IPS-NIHi11 (cell line): ENCODE measurements at regions not wholly inside any gene's neighbourhood (a gene's known extent, or its start where the extent isn't known, plus 50 kb on each side); places are given as distances from the start of the nearest gene placed in this dataset.
"Not testable (repeated sequence)": the region's sequence is repeated elsewhere in the genome, so short reads cannot be mapped to it uniquely, and the experiment has no call there.

Experiments
- DNase-seq: peaks from one replicate; pipeline ENCODE4 v3.0.0; 2012; ENCODE audit warnings: mixed read lengths, low spot score

- no peak for DNase-seq
These were observed 1970.2 kb upstream of the FLRT2 start for GRCh38 chr14:83559721-83560120.

GRCh38 chr14:83561261-83561660 is 1968.7 kb upstream of the FLRT2 start:
- no peak for DNase-seq

- no peak for DNase-seq
These were observed 1963.4 kb upstream of the FLRT2 start for GRCh38 chr14:83566567-83566966.

GRCh38 chr14:83568141-83568540 is 1961.8 kb upstream of the FLRT2 start:
- DNase-seq, result no peak

- DNase-seq, result no peak
These were observed 1954.6 kb upstream of the FLRT2 start for GRCh38 chr14:83575301-83575700.

- no peak for DNase-seq
These were observed 1946.7 kb upstream of the FLRT2 start for GRCh38 chr14:83583201-83583600.

- DNase-seq, result no peak
These were observed 1935.1 kb upstream of the FLRT2 start for GRCh38 chr14:83594874-83595273.

- DNase-seq, result no peak
These were observed 1922.3 kb upstream of the FLRT2 start for GRCh38 chr14:83607682-83608081.

- no peak for DNase-seq
These were observed 1918.5 kb upstream of the FLRT2 start for GRCh38 chr14:83611491-83611890.

- DNase-seq, result no peak
These were observed 1918.0 kb upstream of the FLRT2 start for GRCh38 chr14:83611906-83612390.

GRCh38 chr14:83614956-83615355 is 1915.0 kb upstream of the FLRT2 start:
- no peak for DNase-seq

- no peak for DNase-seq
These were observed 1905.4 kb upstream of the FLRT2 start for GRCh38 chr14:83624541-83624940.

GRCh38 chr14:83632375-83632774 is 1897.6 kb upstream of the FLRT2 start:
- no peak for DNase-seq

GRCh38 chr14:83638748-83639504 is 1891.0 kb upstream of the FLRT2 start:
- no peak for DNase-seq

- not testable (repeated sequence) for DNase-seq
These were observed 1890.5 kb upstream of the FLRT2 start for GRCh38 chr14:83639505-83639875.

- no peak for DNase-seq
These were observed 1883.7 kb upstream of the FLRT2 start for GRCh38 chr14:83646228-83646627.

- DNase-seq, result no peak
These were observed 1869.3 kb upstream of the FLRT2 start for GRCh38 chr14:83660597-83660996.

- no peak for DNase-seq
These were observed 1865.6 kb upstream of the FLRT2 start for GRCh38 chr14:83664389-83664788.

- DNase-seq, result no peak
These were observed 1840.7 kb upstream of the FLRT2 start for GRCh38 chr14:83689265-83689664.

GRCh38 chr14:83697099-83697498 is 1832.8 kb upstream of the FLRT2 start:
- no peak for DNase-seq

- no peak for DNase-seq
These were observed 1827.3 kb upstream of the FLRT2 start for GRCh38 chr14:83702619-83703018.

GRCh38 chr14:83706231-83706954 is 1823.6 kb upstream of the FLRT2 start:
- peak; percentile 45 for DNase-seq

GRCh38 chr14:83707056-83707455 is 1822.9 kb upstream of the FLRT2 start:
- DNase-seq, result no peak

- no peak for DNase-seq
These were observed 1820.8 kb upstream of the FLRT2 start for GRCh38 chr14:83709116-83709515.
